ENCODE measurements at regions not wholly inside any gene's neighbourhood (a gene's known extent, or its start where the extent isn't known, plus 50 kb on each side); places are given as distances from the start of the nearest gene placed in this dataset.

GRCh38 chr5:124056991-124057723, 545.2 kb downstream of the CSNK1G3 start:
- intact Hi-C loops (cut with micrococcal nuclease; ENCODE audit: unreplicated experiment), result loop anchor here (2.0 to 10.0 kb wide), 3 partner anchors 22 to 948 kb away; no protein-coding TSS in a partner anchor
- peak overlapping the region; percentile 58 for H3K4me3 ChIP-seq (ENCODE audit: low read depth, low read length, poor library complexity, severe bottlenecking)
- DNase-seq (ENCODE audit: low spot score), result peak; percentile 80
- CTCF ChIA-PET (ENCODE audit: unreplicated experiment), result interaction anchor here (0.6 kb wide), 1 partner anchor 864 kb away, joined by 3 read pairs; no protein-coding TSS in a partner anchor
- no peaks in the 10 kb centered on the region for H3K9me2 ChIP-seq (ENCODE audit: insufficient read depth, low read length)
- POLR2A ChIA-PET, result interaction anchor here (0.6 to 2.9 kb wide), 15 partner anchors 11 to 1604 kb away, joined by 3 to 15 read pairs (median 4); no protein-coding TSS in a partner anchor
- H2AFZ ChIP-seq (ENCODE audit: low read length), result peak overlapping the region; percentile 58; the same call in 1 of the 2 replicates
- H3K79me2 ChIP-seq (ENCODE audit: insufficient read depth, low read depth, low read length), result no peaks in the 10 kb centered on the region
- BruUV-seq (replicated peaks), result no TSS peak
- H4K20me1 ChIP-seq (ENCODE audit: insufficient read depth, low read length), result no peaks in the 10 kb centered on the region
- H3K36me3 ChIP-seq (ENCODE audit: insufficient read depth, low read length), result no peaks in the 10 kb centered on the region; the same call in 1 of the 2 replicates
- H3K9me3 ChIP-seq (ENCODE audit: low read length), result no peaks in the 10 kb centered on the region
- H3K4me1 ChIP-seq (ENCODE audit: insufficient read depth, low read length, poor library complexity, severe bottlenecking), result peaks cover 35% of the 10 kb centered on the region
- peak overlapping the region; percentile 31 for H3K27ac ChIP-seq (ENCODE audit: low read depth, low read length, poor library complexity, severe bottlenecking)
- TF ChIP-seq EZH2phosphoT487 (IDR thresholded peaks at IDR 0.05; ENCODE audit: borderline replicate concordance, low read depth, low read length) (no peak), CTCF (conservative IDR thresholded peaks at IDR 0.05; ENCODE audit: low read length) (no peak)
- peak overlapping the region; percentile 84 for H3K4me2 ChIP-seq (ENCODE audit: low read length)

- peaks cover 35% of the 10 kb centered on the region for H3K4me1 ChIP-seq (ENCODE audit: insufficient read depth, low read length, poor library complexity, severe bottlenecking)
- peak overlapping the region; percentile 48; the same call in 1 of the 2 replicates for H2AFZ ChIP-seq (ENCODE audit: low read length)
- peak overlapping the region; percentile 58 for H3K4me3 ChIP-seq (ENCODE audit: low read depth, low read length, poor library complexity, severe bottlenecking)
- H3K9me3 ChIP-seq (ENCODE audit: low read length), result no peaks in the 10 kb centered on the region
- peak overlapping the region; percentile 84 for H3K4me2 ChIP-seq (ENCODE audit: low read length)
- CTCF ChIA-PET (ENCODE audit: unreplicated experiment), result no interaction called here
- peak overlapping the region; percentile 31 for H3K27ac ChIP-seq (ENCODE audit: low read depth, low read length, poor library complexity, severe bottlenecking)
- no peaks in the 10 kb centered on the region; the same call in 1 of the 2 replicates for H3K36me3 ChIP-seq (ENCODE audit: insufficient read depth, low read length)
- POLR2A ChIA-PET, result interaction anchor here (0.6 to 2.9 kb wide), 9 partner anchors 12 to 1605 kb away, joined by 3 to 15 read pairs (median 6); no protein-coding TSS in a partner anchor
- no peaks in the 10 kb centered on the region for H3K79me2 ChIP-seq (ENCODE audit: insufficient read depth, low read depth, low read length)
- no TSS peak for BruUV-seq (replicated peaks)
- no peaks in the 10 kb centered on the region for H3K9me2 ChIP-seq (ENCODE audit: insufficient read depth, low read length)
- no peaks in the 10 kb centered on the region for H4K20me1 ChIP-seq (ENCODE audit: insufficient read depth, low read length)
- TF ChIP-seq CTCF (conservative IDR thresholded peaks at IDR 0.05; ENCODE audit: low read length), result no peak
- TF ChIP-seq EZH2phosphoT487 (IDR thresholded peaks at IDR 0.05; ENCODE audit: borderline replicate concordance, low read depth, low read length), result no peak
- peak; percentile 48 for DNase-seq (ENCODE audit: low spot score)
- intact Hi-C loops (cut with micrococcal nuclease; ENCODE audit: unreplicated experiment), result loop anchor here (2.0 to 10.0 kb wide), 3 partner anchors 22 to 948 kb away; no protein-coding TSS in a partner anchor
Measured at GRCh38 chr5:124056326-124056990, 544.5 kb downstream of the CSNK1G3 start.
